ENCODE measurements at regions not wholly inside any gene's neighbourhood (a gene's known extent, or its start where the extent isn't known, plus 50 kb on each side); places are given as distances from the start of the nearest gene placed in this dataset.

DNA sequence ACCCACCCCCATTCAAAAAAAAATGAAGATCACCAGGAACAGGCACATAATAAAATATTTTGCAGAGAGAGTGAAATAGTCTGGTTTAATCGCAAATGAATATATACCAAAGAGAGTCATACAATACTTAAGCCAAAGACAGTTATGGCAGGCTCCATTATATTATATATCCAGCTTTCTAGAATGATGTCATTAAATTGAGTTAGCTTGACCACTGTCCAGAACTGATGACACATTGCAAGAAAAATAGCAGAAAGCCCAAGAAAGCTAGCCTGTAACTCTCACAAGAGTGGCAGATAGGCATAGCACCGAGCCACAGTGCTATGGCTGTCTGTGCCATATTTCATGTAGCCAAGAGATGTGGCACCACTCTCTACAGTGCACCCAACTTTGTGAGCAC, 231.9 kb upstream of the SEMA6D start:
- H3K36me3 Mint-ChIP-seq (ENCODE audit: low read depth, unreplicated experiment) = no peaks in the 10 kb centered on the region
- no peaks in the 10 kb centered on the region for H3K4me1 Mint-ChIP-seq (ENCODE audit: low read depth, unreplicated experiment)
- DNase-seq (ENCODE audit: low read depth) (no peak), FAIRE-seq (no peak)
- Histone ChIP-seq H3K27me3 (ENCODE audit: insufficient read depth, low read length) (no peaks in the 10 kb centered on the region), H3K27ac (ENCODE audit: low read depth, low read length) (no peak overlapping the region), H4K20me1 (ENCODE audit: insufficient read depth, low read length) (no peaks in the 10 kb centered on the region), H3K4me2 (ENCODE audit: low read length) (no peak overlapping the region), H3K79me2 (ENCODE audit: insufficient read depth, low read length) (no peaks in the 10 kb centered on the region), H3K4me1 (ENCODE audit: insufficient read depth, low read length) (no peaks in the 10 kb centered on the region), H3K9ac (ENCODE audit: low read length) (no peak overlapping the region), H3K9me3 (ENCODE audit: insufficient read depth, low read depth, low read length) (no peaks in the 10 kb centered on the region), H3K4me3 (ENCODE audit: insufficient read depth, low read depth, low read length) (no peak overlapping the region), H2AFZ (ENCODE audit: low read depth, low read length) (no peak overlapping the region), H3K36me3 (ENCODE audit: insufficient read depth, low read length) (no peaks in the 10 kb centered on the region)
- no peak for TF ChIP-seq EZH2 (IDR thresholded peaks at IDR 0.05; ENCODE audit: insufficient read depth, low read length)
- TF ChIP-seq, protein P1, sequence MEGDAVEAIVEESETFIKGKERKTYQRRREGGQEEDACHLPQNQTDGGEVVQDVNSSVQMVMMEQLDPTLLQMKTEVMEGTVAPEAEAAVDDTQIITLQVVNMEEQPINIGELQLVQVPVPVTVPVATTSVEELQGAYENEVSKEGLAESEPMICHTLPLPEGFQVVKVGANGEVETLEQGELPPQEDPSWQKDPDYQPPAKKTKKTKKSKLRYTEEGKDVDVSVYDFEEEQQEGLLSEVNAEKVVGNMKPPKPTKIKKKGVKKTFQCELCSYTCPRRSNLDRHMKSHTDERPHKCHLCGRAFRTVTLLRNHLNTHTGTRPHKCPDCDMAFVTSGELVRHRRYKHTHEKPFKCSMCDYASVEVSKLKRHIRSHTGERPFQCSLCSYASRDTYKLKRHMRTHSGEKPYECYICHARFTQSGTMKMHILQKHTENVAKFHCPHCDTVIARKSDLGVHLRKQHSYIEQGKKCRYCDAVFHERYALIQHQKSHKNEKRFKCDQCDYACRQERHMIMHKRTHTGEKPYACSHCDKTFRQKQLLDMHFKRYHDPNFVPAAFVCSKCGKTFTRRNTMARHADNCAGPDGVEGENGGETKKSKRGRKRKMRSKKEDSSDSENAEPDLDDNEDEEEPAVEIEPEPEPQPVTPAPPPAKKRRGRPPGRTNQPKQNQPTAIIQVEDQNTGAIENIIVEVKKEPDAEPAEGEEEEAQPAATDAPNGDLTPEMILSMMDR (IDR thresholded peaks at IDR 0.05; ENCODE audit: insufficient read depth, low read depth, low read length) = no peak
- H3K27me3 Mint-ChIP-seq (ENCODE audit: low read depth, unreplicated experiment) = no peaks in the 10 kb centered on the region
- H3K27ac Mint-ChIP-seq (ENCODE audit: unreplicated experiment) = no peak overlapping the region
- no peaks in the 10 kb centered on the region for H3K9me3 Mint-ChIP-seq (ENCODE audit: unreplicated experiment)
- H3K4me3 Mint-ChIP-seq (ENCODE audit: unreplicated experiment) = no peak overlapping the region

GRCh38 chr15:47486040-47486439, 231.3 kb upstream of the SEMA6D start:
- no peak overlapping the region for H3K4me2 ChIP-seq (ENCODE audit: low read length)
- no peak for TF ChIP-seq EZH2 (IDR thresholded peaks at IDR 0.05; ENCODE audit: insufficient read depth, low read length)
- TF ChIP-seq, protein P1 (IDR thresholded peaks at IDR 0.05; ENCODE audit: insufficient read depth, low read depth, low read length) = no peak
- no peak overlapping the region for H3K4me3 Mint-ChIP-seq (ENCODE audit: unreplicated experiment)
- no peak overlapping the region for H3K27ac Mint-ChIP-seq (ENCODE audit: unreplicated experiment)
- H3K9ac ChIP-seq (ENCODE audit: low read length) = no peak overlapping the region
- no peaks in the 10 kb centered on the region for H3K27me3 ChIP-seq (ENCODE audit: insufficient read depth, low read length)
- H3K27me3 Mint-ChIP-seq (ENCODE audit: low read depth, unreplicated experiment) = no peaks in the 10 kb centered on the region
- H3K9me3 Mint-ChIP-seq (ENCODE audit: unreplicated experiment) = no peaks in the 10 kb centered on the region
- H3K36me3 Mint-ChIP-seq (ENCODE audit: low read depth, unreplicated experiment) = no peaks in the 10 kb centered on the region
- no peaks in the 10 kb centered on the region for H3K9me3 ChIP-seq (ENCODE audit: insufficient read depth, low read depth, low read length)
- DNase-seq (ENCODE audit: low read depth) = no peak
- H3K27ac ChIP-seq (ENCODE audit: low read depth, low read length) = no peak overlapping the region
- no peaks in the 10 kb centered on the region for H3K4me1 ChIP-seq (ENCODE audit: insufficient read depth, low read length)
- no peak overlapping the region for H3K4me3 ChIP-seq (ENCODE audit: insufficient read depth, low read depth, low read length)
- no peak for FAIRE-seq
- H3K79me2 ChIP-seq (ENCODE audit: insufficient read depth, low read length) = no peaks in the 10 kb centered on the region
- no peaks in the 10 kb centered on the region for H3K4me1 Mint-ChIP-seq (ENCODE audit: low read depth, unreplicated experiment)
- H2AFZ ChIP-seq (ENCODE audit: low read depth, low read length) = no peak overlapping the region
- H4K20me1 ChIP-seq (ENCODE audit: insufficient read depth, low read length) = no peaks in the 10 kb centered on the region
- no peaks in the 10 kb centered on the region for H3K36me3 ChIP-seq (ENCODE audit: insufficient read depth, low read length)

DNA sequence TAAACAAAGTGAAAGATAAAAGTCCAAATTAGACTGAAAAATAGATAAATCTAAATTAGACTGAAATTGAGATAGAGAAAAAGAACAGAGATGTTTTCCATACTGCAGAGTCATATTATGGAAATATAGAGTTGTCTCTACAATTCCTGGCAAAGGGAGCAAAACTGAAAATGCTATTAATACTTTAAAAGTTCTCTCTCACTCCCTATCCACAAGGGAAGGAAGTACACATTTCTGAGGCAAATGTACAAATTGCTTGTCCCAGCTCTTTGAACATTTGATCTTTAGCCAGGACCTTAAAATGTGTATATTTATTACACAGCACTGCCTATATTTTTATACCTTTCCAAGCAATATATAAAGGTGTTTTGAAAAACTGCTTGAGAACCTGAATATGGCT, 225.1 kb upstream of the SEMA6D start:
- Histone ChIP-seq H3K4me1 (ENCODE audit: insufficient read depth, low read length) (no peaks in the 10 kb centered on the region), H2AFZ (ENCODE audit: low read depth, low read length) (no peak overlapping the region), H3K4me2 (ENCODE audit: low read length) (no peak overlapping the region), H3K9ac (ENCODE audit: low read length) (no peak overlapping the region), H3K27ac (ENCODE audit: low read depth, low read length) (no peak overlapping the region), H3K9me3 (ENCODE audit: insufficient read depth, low read depth, low read length) (no peaks in the 10 kb centered on the region), H3K4me3 (ENCODE audit: insufficient read depth, low read depth, low read length) (no peak overlapping the region), H3K79me2 (ENCODE audit: insufficient read depth, low read length) (no peaks in the 10 kb centered on the region), H3K27me3 (ENCODE audit: insufficient read depth, low read length) (no peaks in the 10 kb centered on the region), H4K20me1 (ENCODE audit: insufficient read depth, low read length) (no peaks in the 10 kb centered on the region), H3K36me3 (ENCODE audit: insufficient read depth, low read length) (no peaks in the 10 kb centered on the region)
- no peak overlapping the region for H3K4me3 Mint-ChIP-seq (ENCODE audit: unreplicated experiment)
- DNase-seq (ENCODE audit: low read depth) = no peak
- FAIRE-seq = no peak
- no peaks in the 10 kb centered on the region for H3K9me3 Mint-ChIP-seq (ENCODE audit: unreplicated experiment)
- no peak for TF ChIP-seq EZH2 (IDR thresholded peaks at IDR 0.05; ENCODE audit: insufficient read depth, low read length)
- TF ChIP-seq, protein P1 (IDR thresholded peaks at IDR 0.05; ENCODE audit: insufficient read depth, low read depth, low read length) = no peak
- no peaks in the 10 kb centered on the region for H3K4me1 Mint-ChIP-seq (ENCODE audit: low read depth, unreplicated experiment)
- no peak overlapping the region for H3K27ac Mint-ChIP-seq (ENCODE audit: unreplicated experiment)
- H3K36me3 Mint-ChIP-seq (ENCODE audit: low read depth, unreplicated experiment) = no peaks in the 10 kb centered on the region
- H3K27me3 Mint-ChIP-seq (ENCODE audit: low read depth, unreplicated experiment) = no peaks in the 10 kb centered on the region

Measured in astrocyte (in vitro differentiated cells and primary cell).